Endometrial microvascular endothelial cells (primary cell): ENCODE measurements at regions not wholly inside any gene's neighbourhood (a gene's known extent, or its start where the extent isn't known, plus 50 kb on each side); places are given as distances from the start of the nearest gene placed in this dataset.

ENCODE experiments used
- in situ Hi-C: cut with HindIII; loops from 2 replicates; pipeline ENCODE4 v1.10.0; 2017; ENCODE audit warnings: low sequenced_read_pairs, low pct_unique_long_range_greater_than_20kb; ENCODE audit errors: inconsistent ontology term

GRCh38 chr6:169909113-169909512, 157.7 kb downstream of the ERMARD start:
- in situ Hi-C loops, result no loop called here

- in situ Hi-C loops, result no loop called here
Measured at GRCh38 chr6:169908403-169908933, 157.0 kb downstream of the ERMARD start.

GRCh38 chr6:169907419-169908115, 156.1 kb downstream of the ERMARD start:
- in situ Hi-C loops, result no loop called here

- in situ Hi-C loops, result no loop called here
Measured at GRCh38 chr6:169906688-169907418, 155.4 kb downstream of the ERMARD start.

GRCh38 chr6:169906004-169906687, 154.7 kb downstream of the ERMARD start:
- in situ Hi-C loops, result no loop called here

- in situ Hi-C loops, result no loop called here
Measured at GRCh38 chr6:169905041-169905807, 153.8 kb downstream of the ERMARD start.

- in situ Hi-C loops, result no loop called here
Measured at GRCh38 chr6:169904051-169904922, 152.9 kb downstream of the ERMARD start.

- in situ Hi-C loops, result no loop called here
Measured at GRCh38 chr6:169903122-169903521, 151.7 kb downstream of the ERMARD start.

GRCh38 chr6:169902604-169903003, 151.2 kb downstream of the ERMARD start:
- in situ Hi-C loops, result no loop called here

GRCh38 chr6:169902070-169902469, 150.6 kb downstream of the ERMARD start:
- in situ Hi-C loops, result no loop called here

- in situ Hi-C loops, result no loop called here
Measured at GRCh38 chr6:169899481-169900145, 148.2 kb downstream of the ERMARD start.

GRCh38 chr6:169898788-169899480, 147.5 kb downstream of the ERMARD start:
- in situ Hi-C loops, result no loop called here

GRCh38 chr6:169897601-169898358, 146.4 kb downstream of the ERMARD start:
- in situ Hi-C loops, result no loop called here

GRCh38 chr6:169896826-169897456, 145.5 kb downstream of the ERMARD start:
- in situ Hi-C loops, result no loop called here

GRCh38 chr6:169895926-169896761, 144.7 kb downstream of the ERMARD start:
- in situ Hi-C loops, result no loop called here
